IMR-90 (cell line): ENCODE measurements at regions not wholly inside any gene's neighbourhood (a gene's known extent, or its start where the extent isn't known, plus 50 kb on each side); places are given as distances from the start of the nearest gene placed in this dataset.

ENCODE experiments used
- ATAC-seq: fragments of 200-7000 bp; cut with Tn5 transposase; 2 replicates; pipeline ENCODE4 v1.9.1; 2020; ENCODE audit warnings: low read depth, mild to moderate bottlenecking, moderate library complexity
- BruUV-seq: library from RNA; stranded (reverse); fragments of 400-500 nt; replicated peaks from 2 replicates; lab custom pipeline; 2021; lab: Mats Ljungman, UMichigan
- CTCF ChIA-PET: fragments of 300-600 bp; formaldehyde crosslinking; extraction: SDS; loops from one replicate; lab custom pipeline; 2021; ENCODE audit warnings: antibody characterized with exemption; lab: Yijun Ruan, JAX
- POLR2A ChIA-PET: fragments of 300-600 bp; sonication (Branson Sonifier 250); formaldehyde crosslinking; loops from one replicate; lab custom pipeline; 2022; ENCODE audit warnings: antibody characterized with exemption; ENCODE audit not compliant: unreplicated experiment; lab: Charles Lee
- DNase-seq: peaks from one replicate; pipeline ENCODE4 v3.0.0; 2013
- H2AFZ ChIP-seq: replicated peaks from 2 replicates; pipeline ENCODE3; 2013; ENCODE audit warnings: low read length, mild to moderate bottlenecking; ENCODE audit not compliant: poor library complexity
- H2AK5ac ChIP-seq: 2 replicates; pipeline ENCODE4 v1.6.1; 2013; ENCODE audit warnings: low read depth, low read length, inconsistent platforms
- H2AK9ac ChIP-seq: replicated peaks from 2 replicates; pipeline ENCODE3; 2013; ENCODE audit warnings: mild to moderate bottlenecking, low read depth, low read length, moderate library complexity; ENCODE audit not compliant: poor library complexity
- H2BK120ac ChIP-seq: 2 replicates; pipeline ENCODE4 v1.6.1; 2013; ENCODE audit warnings: low read depth, low read length, inconsistent platforms
- H2BK15ac ChIP-seq: 3 replicates; pipeline ENCODE4 v1.6.1; 2013; ENCODE audit warnings: low read depth, low read length, inconsistent platforms
- H2BK20ac ChIP-seq: 2 replicates; pipeline ENCODE4 v1.6.1; 2013; ENCODE audit warnings: low read depth, mild to moderate bottlenecking, inconsistent platforms, low read length, moderate library complexity
- H2BK5ac ChIP-seq: 2 replicates; pipeline ENCODE4 v1.6.1; 2013; ENCODE audit warnings: mild to moderate bottlenecking, low read depth, low read length, inconsistent platforms; ENCODE audit not compliant: poor library complexity, severe bottlenecking
- H3K14ac ChIP-seq: replicated peaks from 2 replicates; pipeline ENCODE4 v1.6.1; 2013; ENCODE audit warnings: low read depth, low read length, inconsistent platforms
- H3K18ac ChIP-seq: 2 replicates; pipeline ENCODE4 v1.6.1; 2013; ENCODE audit warnings: low read depth, low read length, control low read depth
- H3K23ac ChIP-seq: 2 replicates; pipeline ENCODE4 v1.6.1; 2013; ENCODE audit warnings: low read depth, low read length, inconsistent platforms
- H3K27ac ChIP-seq: 2 replicates; pipeline ENCODE4 v1.5.1; 2013; ENCODE audit warnings: mild to moderate bottlenecking, control low read depth, low read length; ENCODE audit not compliant: insufficient read depth
- H3K27me3 ChIP-seq: 2 replicates; pipeline ENCODE4 v1.6.1; 2013; ENCODE audit warnings: low read length; ENCODE audit not compliant: control insufficient read depth, insufficient read depth
- H3K36me3 ChIP-seq: 2 replicates; pipeline ENCODE4 v1.6.1; 2013; ENCODE audit warnings: low read length, mixed read lengths; ENCODE audit not compliant: control insufficient read depth, insufficient read depth
- H3K4ac ChIP-seq: 2 replicates; pipeline ENCODE4 v1.6.1; 2013; ENCODE audit warnings: low read depth, low read length, inconsistent platforms
- H3K4me1 ChIP-seq: 2 replicates; pipeline ENCODE4 v1.6.1; 2013; ENCODE audit warnings: low read length, mixed read lengths; ENCODE audit not compliant: control insufficient read depth, insufficient read depth
- H3K4me2 ChIP-seq: 2 replicates; pipeline ENCODE4 v1.6.1; 2013; ENCODE audit warnings: low read depth, mild to moderate bottlenecking, control low read depth, low read length, moderate library complexity
- H3K4me3 ChIP-seq: 2 replicates; pipeline ENCODE4 v1.5.1; 2013; ENCODE audit warnings: low read depth, mild to moderate bottlenecking, control low read depth, low read length, moderate library complexity; ENCODE audit not compliant: insufficient read depth
- H3K56ac ChIP-seq: 2 replicates; pipeline ENCODE4 v1.6.1; 2013; ENCODE audit warnings: low read length, inconsistent platforms; ENCODE audit not compliant: insufficient read depth; ENCODE audit errors: extremely low read depth
- H3K79me1 ChIP-seq, 2 experiments: 2 replicates each; pipeline ENCODE4 v1.6.1; 2013; ENCODE audit warnings: low read length in 2 of 2, inconsistent platforms in 1 of 2, low read depth in 1 of 2
- H3K9ac ChIP-seq: 2 replicates; pipeline ENCODE4 v1.6.1; 2013; ENCODE audit warnings: low read depth, low read length, control low read depth
- H3K9me1 ChIP-seq: 2 replicates; pipeline ENCODE4 v1.6.1; 2013; ENCODE audit warnings: low read length, inconsistent platforms; ENCODE audit not compliant: insufficient read depth
- H3K9me3 ChIP-seq: 2 replicates; pipeline ENCODE4 v1.6.1; 2013; ENCODE audit warnings: low read length; ENCODE audit not compliant: control insufficient read depth, insufficient read depth
- H4K20me1 ChIP-seq: 2 replicates; pipeline ENCODE4 v1.6.1; 2013; ENCODE audit warnings: low read length, inconsistent platforms; ENCODE audit not compliant: insufficient read depth
- H4K5ac ChIP-seq: 2 replicates; pipeline ENCODE4 v1.6.1; 2013; ENCODE audit warnings: mild to moderate bottlenecking, low read depth, low read length, control low read depth
- H4K8ac ChIP-seq, 2 experiments: 2 replicates each; pipeline ENCODE4 v1.6.1; 2013; ENCODE audit warnings: low read depth in 2 of 2, low read length in 2 of 2, control low read depth in 1 of 2, inconsistent platforms in 1 of 2
- H4K91ac ChIP-seq: 2 replicates; pipeline ENCODE4 v1.6.1; 2013; ENCODE audit warnings: low read depth, low read length, inconsistent platforms; ENCODE audit not compliant: insufficient read depth
- BHLHE40 ChIP-seq: fragments of 150-350 bp; IDR thresholded peaks from 2 replicates; pipeline ENCODE4 v1.6.1; 2016; ENCODE audit warnings: mild to moderate bottlenecking, low read depth, low read length
- CEBPB ChIP-seq: IDR thresholded peaks from 2 replicates; pipeline ENCODE4 v1.6.1; 2012; ENCODE audit warnings: low read depth, low read length, improper control_type of control experiment
- CHD1 ChIP-seq: IDR thresholded peaks from 2 replicates; pipeline ENCODE4 v1.6.1; 2012; ENCODE audit warnings: low read depth, low read length, improper control_type of control experiment
- FOS ChIP-seq: fragments of 150-350 bp; IDR thresholded peaks from 2 replicates; pipeline ENCODE4 v1.6.1; 2016; ENCODE audit warnings: low read depth, low read length
- MAFK ChIP-seq: IDR thresholded peaks from 2 replicates; pipeline ENCODE4 v1.6.1; 2012; ENCODE audit warnings: low read depth, low read length, improper control_type of control experiment
- MAZ ChIP-seq: IDR thresholded peaks from 2 replicates; pipeline ENCODE4 v1.6.1; 2012; ENCODE audit warnings: low read depth, mild to moderate bottlenecking, low read length, improper control_type of control experiment, moderate library complexity, borderline replicate concordance
- MXI1 ChIP-seq: IDR thresholded peaks from 2 replicates; pipeline ENCODE4 v1.6.1; 2012; ENCODE audit warnings: low read depth, mild to moderate bottlenecking, low read length, moderate library complexity, borderline replicate concordance
- NFE2L2 ChIP-seq: fragments of 150-350 bp; IDR thresholded peaks from 2 replicates; pipeline ENCODE4 v1.6.1; 2016; ENCODE audit warnings: low read depth, mild to moderate bottlenecking, low read length
- POLR2A ChIP-seq: IDR thresholded peaks from 2 replicates; pipeline ENCODE4 v1.6.1; 2012; ENCODE audit warnings: mild to moderate bottlenecking, low read depth, low read length
- RAD21 ChIP-seq: IDR thresholded peaks from 2 replicates; pipeline ENCODE4 v1.6.1; 2012; ENCODE audit warnings: low read length, improper control_type of control experiment
- SMC3 ChIP-seq: fragments of 150-350 bp; IDR thresholded peaks from 2 replicates; pipeline ENCODE4 v1.6.1; 2016; ENCODE audit warnings: low read depth, mild to moderate bottlenecking, antibody characterized with exemption, low read length, moderate library complexity
- WGBS, 2 experiments: methylation state at CpG; one replicate each; pipeline versions ENCODE4 v1.1.5 to v1.1.7; 2013; ENCODE audit warnings: missing lambda C conversion rate in 2 of 2; ENCODE audit not compliant: insufficient read length in 1 of 2; ENCODE audit errors: extremely low coverage in 2 of 2; 5-methylcytosine and 5-hydroxymethylcytosine counted together
- dilution Hi-C: fragments of 300-500 bp; cut with HindIII; formaldehyde crosslinking; loops from one replicate; pipeline ENCODE4 v1.14.3; 2018; ENCODE audit warnings: low sequenced_read_pairs; ENCODE audit not compliant: unreplicated experiment
- in situ Hi-C: fragments of 300-500 bp; cut with MboI; formaldehyde crosslinking; loops from 3 replicates; pipeline ENCODE4 v1.14.3; 2019; ENCODE audit warnings: low sequenced_read_pairs, inconsistent platforms, mixed read lengths
- intact Hi-C: fragments of 100-400 bp; cut with micrococcal nuclease; formaldehyde crosslinking; loops from 2 replicates; pipeline ENCODE4 v1.10.0; 2022
- TF ChIP-seq, protein P1 (sequence below): fragments of 150-350 bp; IDR thresholded peaks from 2 replicates; pipeline ENCODE4 v1.6.1; 2016; ENCODE audit warnings: low read depth, mild to moderate bottlenecking, low read length, moderate library complexity, borderline replicate concordance
- TF ChIP-seq, protein P2 (sequence below): fragments of 150-350 bp; IDR thresholded peaks from 2 replicates; pipeline ENCODE4 v1.6.1; 2017; ENCODE audit warnings: mild to moderate bottlenecking, antibody characterized with exemption, low read length, low read depth

DNA sequence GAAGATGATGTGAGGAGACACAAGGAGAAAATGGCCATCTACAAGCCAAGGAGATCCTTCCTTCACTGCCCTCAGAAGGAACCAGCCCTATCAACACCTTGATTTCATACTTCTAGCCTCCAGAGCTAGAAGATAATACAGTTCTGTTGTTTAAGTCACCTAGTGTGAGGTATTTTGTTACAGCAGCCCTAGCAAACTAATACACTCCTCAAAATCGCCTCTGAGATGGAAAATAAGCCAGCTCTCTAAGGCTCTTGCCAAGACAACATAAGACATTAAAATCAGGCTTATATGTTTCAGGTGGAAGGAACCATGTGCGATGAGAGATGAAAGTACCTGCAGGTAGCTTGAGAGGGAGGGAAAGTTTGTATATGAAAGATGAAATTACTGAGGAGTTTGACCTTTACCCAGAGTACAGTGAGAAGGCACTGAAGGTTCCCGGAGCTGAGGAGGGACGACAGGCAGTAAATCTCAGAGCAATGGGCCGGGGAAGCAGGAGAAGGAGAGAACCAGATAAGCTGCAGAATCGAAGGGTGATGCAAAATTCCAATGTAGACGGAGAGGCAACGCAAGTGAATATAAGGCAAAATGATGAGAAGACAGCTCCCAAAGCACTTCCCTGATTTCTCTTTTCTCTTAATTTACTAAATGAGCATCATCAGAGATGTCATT, 84.7 kb downstream of the HHIPL2 start (continued):
- TF ChIP-seq CHD1 (no peak), FOS (no peak), MXI1 (no peak), NFE2L2 (no peak)
- TF ChIP-seq, protein P1, sequence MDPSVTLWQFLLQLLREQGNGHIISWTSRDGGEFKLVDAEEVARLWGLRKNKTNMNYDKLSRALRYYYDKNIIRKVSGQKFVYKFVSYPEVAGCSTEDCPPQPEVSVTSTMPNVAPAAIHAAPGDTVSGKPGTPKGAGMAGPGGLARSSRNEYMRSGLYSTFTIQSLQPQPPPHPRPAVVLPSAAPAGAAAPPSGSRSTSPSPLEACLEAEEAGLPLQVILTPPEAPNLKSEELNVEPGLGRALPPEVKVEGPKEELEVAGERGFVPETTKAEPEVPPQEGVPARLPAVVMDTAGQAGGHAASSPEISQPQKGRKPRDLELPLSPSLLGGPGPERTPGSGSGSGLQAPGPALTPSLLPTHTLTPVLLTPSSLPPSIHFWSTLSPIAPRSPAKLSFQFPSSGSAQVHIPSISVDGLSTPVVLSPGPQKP = no peak

DNA sequence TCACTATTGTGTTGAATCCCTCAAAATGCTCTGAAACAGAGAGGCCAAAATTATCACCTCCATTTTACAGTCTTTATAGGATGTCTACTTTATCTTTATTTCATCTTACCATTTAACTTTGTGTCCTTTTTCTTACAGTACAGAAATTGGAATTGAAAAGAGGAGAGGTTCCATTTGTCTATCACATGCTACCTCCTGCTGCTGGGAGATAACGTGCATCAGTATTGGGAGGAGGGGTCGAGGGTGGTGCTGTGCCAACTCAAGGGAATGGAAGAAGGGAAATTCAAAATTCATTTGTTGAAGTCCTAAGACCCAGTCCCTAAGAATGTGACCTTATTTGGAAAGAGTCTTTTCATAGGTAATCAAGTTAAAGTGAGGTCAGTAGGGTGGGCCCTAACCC, 85.3 kb downstream of the HHIPL2 start:
- Histone ChIP-seq H4K20me1 (no peaks in the 10 kb centered on the region), H2AK9ac (no peak overlapping the region), H3K4me2 (no peak overlapping the region), H3K27me3 (no peaks in the 10 kb centered on the region), H3K4me3 (no peak overlapping the region), H2AK5ac (no peak overlapping the region), H2BK120ac (no peak overlapping the region), H4K8ac (no peak overlapping the region), H3K79me1 (no peaks in the 10 kb centered on the region), H2BK20ac (no peak overlapping the region), H2BK15ac (no peak overlapping the region), H3K27ac (no peak overlapping the region), H3K9ac (no peak overlapping the region), H3K36me3 (no peaks in the 10 kb centered on the region), H3K18ac (no peak overlapping the region), H4K5ac (no peak overlapping the region), H3K23ac (no peak overlapping the region), H3K14ac (no peak overlapping the region), H2AFZ (no peak overlapping the region), H3K9me1 (no peaks in the 10 kb centered on the region), H3K4ac (no peak overlapping the region), H4K91ac (no peak overlapping the region), H2BK5ac (no peak overlapping the region), H3K56ac (no peak overlapping the region), H3K9me3 (peaks cover 3% of the 10 kb centered on the region; the same call in 1 of the 2 replicates), H3K4me1 (peaks cover 2% of the 10 kb centered on the region; the same call in 1 of the 2 replicates)
- WGBS, 2 experiments = no CpG with 5 or more reads among the region's 2 CpGs
- DNase-seq (no peak), ATAC-seq (no peak)
- BruUV-seq = no TSS peak
- ChIA-PET POLR2A (no interaction called here), CTCF (no interaction called here)
- in situ Hi-C loops = loop anchor here (25.0 kb wide), 1 partner anchor 1200 kb away; no protein-coding TSS in a partner anchor
- intact Hi-C loops = no loop called here
- dilution Hi-C loops = no loop called here
- TF ChIP-seq MAFK (no peak), CHD1 (no peak), POLR2A (no peak), NFE2L2 (no peak), MAZ (no peak), RAD21 (no peak), MXI1 (no peak), FOS (no peak), CEBPB (no peak), BHLHE40 (no peak), SMC3 (no peak)
- TF ChIP-seq, protein P2, sequence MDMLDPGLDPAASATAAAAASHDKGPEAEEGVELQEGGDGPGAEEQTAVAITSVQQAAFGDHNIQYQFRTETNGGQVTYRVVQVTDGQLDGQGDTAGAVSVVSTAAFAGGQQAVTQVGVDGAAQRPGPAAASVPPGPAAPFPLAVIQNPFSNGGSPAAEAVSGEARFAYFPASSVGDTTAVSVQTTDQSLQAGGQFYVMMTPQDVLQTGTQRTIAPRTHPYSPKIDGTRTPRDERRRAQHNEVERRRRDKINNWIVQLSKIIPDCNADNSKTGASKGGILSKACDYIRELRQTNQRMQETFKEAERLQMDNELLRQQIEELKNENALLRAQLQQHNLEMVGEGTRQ = no peak
- TF ChIP-seq, protein P1 = no peak
